HEK293 (cell line): ENCODE measurements at regions not wholly inside any gene's neighbourhood (a gene's known extent, or its start where the extent isn't known, plus 50 kb on each side); places are given as distances from the start of the nearest gene placed in this dataset.

Source experiments
- GLIS1 ChIP-seq: fragments of 450-650 bp; formaldehyde crosslinking; IDR thresholded peaks from 2 replicates; pipeline ENCODE4 v1.5.1; 2016; ENCODE audit warnings: missing biosample characterization, missing genetic modification characterization
- KLF16 ChIP-seq: fragments of 450-650 bp; formaldehyde crosslinking; IDR thresholded peaks from 2 replicates; pipeline ENCODE4 v1.5.1; 2017; ENCODE audit warnings: missing biosample characterization, missing genetic modification characterization
- ZBTB21 ChIP-seq: fragments of 450-650 bp; formaldehyde crosslinking; IDR thresholded peaks from 2 replicates; pipeline ENCODE4 v1.5.1; 2017; ENCODE audit warnings: missing biosample characterization, missing genetic modification characterization
- ZEB2 ChIP-seq: fragments of 450-650 bp; formaldehyde crosslinking; IDR thresholded peaks from 2 replicates; pipeline ENCODE4 v1.5.1; 2016; ENCODE audit warnings: missing biosample characterization, missing genetic modification characterization
- TF ChIP-seq, protein P1 (sequence below): fragments of 450-650 bp; formaldehyde crosslinking; IDR thresholded peaks from 2 replicates; pipeline ENCODE4 v1.5.1; 2016; ENCODE audit warnings: missing biosample characterization, missing genetic modification characterization, low read depth
- TF ChIP-seq, protein P2 (sequence below): fragments of 450-650 bp; formaldehyde crosslinking; IDR thresholded peaks from 2 replicates; pipeline ENCODE4 v1.5.1; 2016; ENCODE audit warnings: missing biosample characterization, missing genetic modification characterization

DNA sequence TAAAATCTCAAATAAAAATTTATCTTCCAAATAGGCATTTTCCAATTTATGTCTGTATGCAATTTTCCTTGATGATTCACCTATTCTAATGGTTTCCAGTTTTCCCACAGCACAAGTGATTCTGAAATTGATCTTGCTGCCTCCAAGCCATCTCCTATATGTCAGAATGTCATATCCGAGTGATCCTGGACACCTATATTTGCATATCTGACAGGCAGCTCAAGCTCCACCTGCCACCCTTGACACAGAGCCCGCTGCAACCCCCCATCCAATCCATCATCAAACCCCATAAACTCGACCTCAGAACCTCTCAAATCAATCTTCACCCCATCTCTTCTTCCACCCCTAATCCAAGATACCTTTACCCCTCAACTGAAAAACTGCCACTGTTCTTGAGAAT, 579.5 kb downstream of the EPHB1 start:
- TF ChIP-seq, protein P1, sequence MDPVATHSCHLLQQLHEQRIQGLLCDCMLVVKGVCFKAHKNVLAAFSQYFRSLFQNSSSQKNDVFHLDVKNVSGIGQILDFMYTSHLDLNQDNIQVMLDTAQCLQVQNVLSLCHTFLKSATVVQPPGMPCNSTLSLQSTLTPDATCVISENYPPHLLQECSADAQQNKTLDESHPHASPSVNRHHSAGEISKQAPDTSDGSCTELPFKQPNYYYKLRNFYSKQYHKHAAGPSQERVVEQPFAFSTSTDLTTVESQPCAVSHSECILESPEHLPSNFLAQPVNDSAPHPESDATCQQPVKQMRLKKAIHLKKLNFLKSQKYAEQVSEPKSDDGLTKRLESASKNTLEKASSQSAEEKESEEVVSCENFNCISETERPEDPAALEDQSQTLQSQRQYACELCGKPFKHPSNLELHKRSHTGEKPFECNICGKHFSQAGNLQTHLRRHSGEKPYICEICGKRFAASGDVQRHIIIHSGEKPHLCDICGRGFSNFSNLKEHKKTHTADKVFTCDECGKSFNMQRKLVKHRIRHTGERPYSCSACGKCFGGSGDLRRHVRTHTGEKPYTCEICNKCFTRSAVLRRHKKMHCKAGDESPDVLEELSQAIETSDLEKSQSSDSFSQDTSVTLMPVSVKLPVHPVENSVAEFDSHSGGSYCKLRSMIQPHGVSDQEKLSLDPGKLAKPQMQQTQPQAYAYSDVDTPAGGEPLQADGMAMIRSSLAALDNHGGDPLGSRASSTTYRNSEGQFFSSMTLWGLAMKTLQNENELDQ (tag by site-specific recombination) = no peak
- TF ChIP-seq GLIS1 (no peak), ZEB2 (tag by site-specific recombination) (no peak), KLF16 (tag by site-specific recombination) (no peak), ZBTB21 (tag by site-specific recombination) (no peak)
- TF ChIP-seq, protein P2, sequence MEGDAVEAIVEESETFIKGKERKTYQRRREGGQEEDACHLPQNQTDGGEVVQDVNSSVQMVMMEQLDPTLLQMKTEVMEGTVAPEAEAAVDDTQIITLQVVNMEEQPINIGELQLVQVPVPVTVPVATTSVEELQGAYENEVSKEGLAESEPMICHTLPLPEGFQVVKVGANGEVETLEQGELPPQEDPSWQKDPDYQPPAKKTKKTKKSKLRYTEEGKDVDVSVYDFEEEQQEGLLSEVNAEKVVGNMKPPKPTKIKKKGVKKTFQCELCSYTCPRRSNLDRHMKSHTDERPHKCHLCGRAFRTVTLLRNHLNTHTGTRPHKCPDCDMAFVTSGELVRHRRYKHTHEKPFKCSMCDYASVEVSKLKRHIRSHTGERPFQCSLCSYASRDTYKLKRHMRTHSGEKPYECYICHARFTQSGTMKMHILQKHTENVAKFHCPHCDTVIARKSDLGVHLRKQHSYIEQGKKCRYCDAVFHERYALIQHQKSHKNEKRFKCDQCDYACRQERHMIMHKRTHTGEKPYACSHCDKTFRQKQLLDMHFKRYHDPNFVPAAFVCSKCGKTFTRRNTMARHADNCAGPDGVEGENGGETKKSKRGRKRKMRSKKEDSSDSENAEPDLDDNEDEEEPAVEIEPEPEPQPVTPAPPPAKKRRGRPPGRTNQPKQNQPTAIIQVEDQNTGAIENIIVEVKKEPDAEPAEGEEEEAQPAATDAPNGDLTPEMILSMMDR (tag by site-specific recombination) = no peak
